Uterus (tissue), 3 donors: ENCODE measurements at regions not wholly inside any gene's neighbourhood (a gene's known extent, or its start where the extent isn't known, plus 50 kb on each side); places are given as distances from the start of the nearest gene placed in this dataset.

ENCODE experiments used
- DNase-seq, 2 donors: peaks; one replicate each; pipeline ENCODE4 v3.0.0-alpha.2; 2019 to 2020
- H3K27ac ChIP-seq, 2 donors: fragments of 200-600 bp; sonication (generic); 1 replicate in 1 of 2; 2 replicates in 1 of 2; pipeline ENCODE4 v1.5.1; 2016 to 2018
- H3K27me3 ChIP-seq, 2 donors: fragments of 200-600 bp; sonication (generic); one replicate each; pipeline ENCODE4 v1.5.1; 2018 to 2019; ENCODE audit warnings: control low read depth in 1 of 2
- H3K36me3 ChIP-seq, 2 donors: fragments of 200-600 bp; sonication (generic); one replicate each; pipeline ENCODE4 v1.5.1; 2019; ENCODE audit warnings: control low read depth in 1 of 2
- H3K4me1 ChIP-seq, 2 donors: fragments of 200-600 bp; sonication (generic); one replicate each; pipeline ENCODE4 v1.5.1; 2018 to 2019; ENCODE audit warnings: control low read depth in 1 of 2
- H3K4me3 ChIP-seq, 2 donors: fragments of 200-600 bp; sonication (generic); 1 replicate in 1 of 2; 2 replicates in 1 of 2; pipeline ENCODE4 v1.5.1; 2018 to 2019; ENCODE audit warnings: mild to moderate bottlenecking in 1 of 2
- H3K9me3 ChIP-seq, 2 donors: fragments of 200-600 bp; sonication (generic); one replicate each; pipeline ENCODE4 v1.5.1; 2019; ENCODE audit warnings: control low read depth in 1 of 2
- CTCF ChIP-seq, 4 experiments: fragments of 200-600 bp in 2 of 4; fragments of 450-650 bp in 2 of 4; sonication (generic) in 2 of 4; IDR thresholded peaks; one replicate each; pipeline ENCODE4 v1.5.1; 2016 to 2019; ENCODE audit warnings: antibody characterized with exemption in 4 of 4, mild to moderate bottlenecking in 2 of 4, moderate library complexity in 1 of 4
- POLR2A ChIP-seq, 2 donors: fragments of 450-650 bp; IDR thresholded peaks; one replicate each; pipeline ENCODE4 v1.6.1; 2016; ENCODE audit warnings: antibody characterized with exemption in 2 of 2, mild to moderate bottlenecking in 1 of 2, moderate library complexity in 1 of 2
- intact Hi-C: fragments of 100-400 bp; cut with DNase I; formaldehyde crosslinking; loops from one replicate; pipeline ENCODE4 v1.15.1; 2023; ENCODE audit warnings: low total_unique reads
- donor health status: DM: yes; HTN: yes; CAD: no.

- no peak for DNase-seq
- Histone ChIP-seq H3K36me3 (no peaks in the 10 kb centered on the region), H3K27me3 (peaks cover 0 to 5% of the 10 kb centered on the region in 2 donors), H3K4me1 (no peaks in the 10 kb centered on the region), H3K9me3 (no peaks in the 10 kb centered on the region), H3K27ac (no peak overlapping the region), H3K4me3 (no peak overlapping the region)
- TF ChIP-seq CTCF (IDR thresholded peaks at IDR 0.05) (peak; percentile 18 to 45 (median 35)), POLR2A (IDR thresholded peaks at IDR 0.05) (no peak)
- intact Hi-C loops, result no loop called here
Measured at GRCh38 chr14:29222671-29223268, 456.2 kb downstream of the FOXG1 start.

DNA sequence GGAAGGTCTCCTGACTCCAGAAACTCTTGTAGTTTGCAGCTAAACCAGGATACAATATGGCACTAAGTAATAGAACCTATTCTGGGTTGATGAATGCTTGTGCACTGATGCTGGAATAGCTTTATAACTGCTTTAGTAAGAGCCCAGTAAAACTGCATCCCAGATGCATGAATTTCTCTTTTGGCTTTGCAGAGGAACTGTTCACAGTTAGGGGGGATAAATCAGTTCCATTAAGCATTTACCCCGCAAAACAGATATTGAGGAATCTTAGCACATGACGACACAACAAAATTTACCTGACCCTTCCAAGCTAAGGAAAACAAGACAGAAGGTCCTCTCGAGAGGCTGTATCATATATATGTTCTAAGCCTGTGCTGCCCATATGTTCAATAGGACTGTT is 457.4 kb downstream of the FOXG1 start:
- H3K27ac ChIP-seq, result no peak overlapping the region
- DNase-seq, result no peak
- no peaks in the 10 kb centered on the region for H3K9me3 ChIP-seq
- no peak overlapping the region for H3K4me3 ChIP-seq
- intact Hi-C loops, result no loop called here
- TF ChIP-seq CTCF (IDR thresholded peaks at IDR 0.05), result no peak
- TF ChIP-seq POLR2A (IDR thresholded peaks at IDR 0.05), result no peak
- H3K4me1 ChIP-seq, result no peaks in the 10 kb centered on the region
- no peaks in the 10 kb centered on the region for H3K36me3 ChIP-seq
- peaks cover 0 to 5% of the 10 kb centered on the region in 2 donors for H3K27me3 ChIP-seq

DNA sequence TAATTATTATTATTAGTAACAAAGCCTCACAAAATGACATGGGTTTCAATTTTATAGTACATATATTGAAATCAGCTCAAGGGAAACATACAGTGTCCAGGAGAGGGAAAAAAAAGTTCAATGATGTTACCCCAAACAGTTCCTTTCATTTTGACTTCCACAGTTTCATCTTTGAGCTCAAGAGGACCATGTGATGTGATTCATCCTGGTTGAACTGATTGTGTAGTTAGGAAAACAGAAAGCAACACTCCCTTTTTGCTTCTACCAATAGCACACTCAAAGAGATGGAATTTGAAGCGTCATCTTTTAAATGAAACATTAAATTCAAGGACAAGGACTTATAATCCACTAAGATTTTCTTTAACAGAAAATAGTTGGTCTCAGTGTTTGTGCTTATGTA is 461.0 kb downstream of the FOXG1 start:
- Histone ChIP-seq H3K9me3 (no peaks in the 10 kb centered on the region), H3K4me1 (no peaks in the 10 kb centered on the region), H3K27me3 (no peaks in the 10 kb centered on the region), H3K27ac (no peak overlapping the region), H3K4me3 (no peak overlapping the region), H3K36me3 (no peaks in the 10 kb centered on the region)
- intact Hi-C loops, result no loop called here
- no peak for DNase-seq
- no peak for TF ChIP-seq CTCF (IDR thresholded peaks at IDR 0.05)
- TF ChIP-seq POLR2A (IDR thresholded peaks at IDR 0.05), result no peak

DNA sequence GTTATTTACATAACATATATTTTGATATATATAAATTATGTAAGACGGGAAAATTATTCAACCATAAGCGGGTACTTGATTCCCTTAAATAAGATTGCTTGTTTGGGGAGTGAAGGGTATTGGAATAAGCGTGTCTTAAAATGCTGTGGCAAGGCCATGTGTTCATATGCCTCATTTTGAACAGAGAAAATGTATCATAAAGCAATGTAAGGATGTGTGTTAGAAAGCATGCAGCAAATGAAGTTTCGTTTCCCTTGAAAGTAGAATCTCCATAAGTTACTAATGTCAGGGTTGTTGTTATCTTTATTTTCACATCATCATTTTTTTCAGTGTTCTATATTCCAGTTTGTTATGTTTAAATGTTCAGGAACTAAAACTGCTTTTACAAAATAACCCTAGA is 465.6 kb downstream of the FOXG1 start:
- TF ChIP-seq CTCF (IDR thresholded peaks at IDR 0.05) (no peak), POLR2A (IDR thresholded peaks at IDR 0.05) (no peak)
- no peaks in the 10 kb centered on the region for H3K9me3 ChIP-seq
- H3K27me3 ChIP-seq, result no peaks in the 10 kb centered on the region
- intact Hi-C loops, result no loop called here
- DNase-seq, result no peak
- no peaks in the 10 kb centered on the region for H3K36me3 ChIP-seq
- no peak overlapping the region for H3K27ac ChIP-seq
- no peak overlapping the region for H3K4me3 ChIP-seq
- H3K4me1 ChIP-seq, result no peaks in the 10 kb centered on the region

- no peak for TF ChIP-seq POLR2A (IDR thresholded peaks at IDR 0.05)
- no peak for TF ChIP-seq CTCF (IDR thresholded peaks at IDR 0.05)
- no peaks in the 10 kb centered on the region for H3K4me1 ChIP-seq
- no peaks in the 10 kb centered on the region for H3K27me3 ChIP-seq
- no peak for DNase-seq
- intact Hi-C loops, result no loop called here
- no peaks in the 10 kb centered on the region for H3K9me3 ChIP-seq
- H3K4me3 ChIP-seq, result no peak overlapping the region
- no peak overlapping the region for H3K27ac ChIP-seq
- no peaks in the 10 kb centered on the region for H3K36me3 ChIP-seq
Measured at GRCh38 chr14:29232711-29233110, 466.1 kb downstream of the FOXG1 start.
